H1 (cell line): ENCODE measurements at regions not wholly inside any gene's neighbourhood (a gene's known extent, or its start where the extent isn't known, plus 50 kb on each side); places are given as distances from the start of the nearest gene placed in this dataset.

Experiments used
- CHD7 ChIP-seq: fragments of 300-600 bp; sonication (generic); IDR thresholded peaks from 2 replicates; pipeline ENCODE4 v1.7.1; 2012; ENCODE audit warnings: low read length, moderate library complexity, mild to moderate bottlenecking, inconsistent platforms; ENCODE audit not compliant: insufficient replicate concordance
- POLR2AphosphoS5 ChIP-seq: IDR thresholded peaks from 2 replicates; pipeline ENCODE4 v1.6.1; 2011; ENCODE audit warnings: low read depth, low read length

GRCh38 chr13:50340551-50341287, 325.5 kb downstream of the KCNRG start (continued):
- TF ChIP-seq CHD7 (no peak), POLR2AphosphoS5 (no peak)
